Thoracic aorta (tissue), 2 donors: ENCODE measurements at regions not wholly inside any gene's neighbourhood (a gene's known extent, or its start where the extent isn't known, plus 50 kb on each side); places are given as distances from the start of the nearest gene placed in this dataset.

Source experiments
- ATAC-seq: fragments of 150-250 bp; one replicate; pipeline ENCODE4 v1.8.0; 2017; ENCODE audit warnings: low read depth; ENCODE audit not compliant: insufficient number of reproducible peaks, low FRiP score
- DNase-seq: peaks from one replicate; pipeline ENCODE4 v3.0.0-alpha.2; 2020; ENCODE audit warnings: low spot score
- H3K27ac ChIP-seq, 2 donors: fragments of 200-600 bp; sonication (generic); 1 replicate in 1 of 2; 2 replicates in 1 of 2; pipeline ENCODE4 v1.5.1; 2016; ENCODE audit warnings: mild to moderate bottlenecking in 2 of 2, moderate library complexity in 2 of 2
- H3K27me3 ChIP-seq: fragments of 200-600 bp; sonication (generic); replicated peaks from 2 replicates; pipeline ENCODE4 v1.6.0; 2016; ENCODE audit warnings: mild to moderate bottlenecking; ENCODE audit not compliant: insufficient read depth
- H3K36me3 ChIP-seq: fragments of 200-600 bp; sonication (generic); one replicate; pipeline ENCODE4 v1.5.1; 2016
- H3K4me1 ChIP-seq, 2 donors: fragments of 200-600 bp; sonication (generic); 1 replicate in 1 of 2; 2 replicates in 1 of 2; pipeline versions ENCODE4 v1.5.1 to v1.6.0; 2016; ENCODE audit warnings: low read depth in 2 of 2, mild to moderate bottlenecking in 1 of 2; ENCODE audit not compliant: control insufficient read depth in 1 of 2
- H3K4me3 ChIP-seq: fragments of 200-600 bp; sonication (generic); 2 replicates; pipeline ENCODE4 v1.5.1; 2016; ENCODE audit warnings: mild to moderate bottlenecking
- H3K9me3 ChIP-seq: fragments of 200-600 bp; sonication (generic); 2 replicates; pipeline ENCODE4 v1.5.1; 2016
- CTCF ChIP-seq: fragments of 200-600 bp; sonication (generic); IDR thresholded peaks from one replicate; pipeline ENCODE4 v1.5.1; 2019; ENCODE audit warnings: antibody characterized with exemption

GRCh38 chr2:136232456-136233172 is 114.7 kb upstream of the CXCR4 start:
- H3K9me3 ChIP-seq = no peaks in the 10 kb centered on the region
- DNase-seq (no peak), ATAC-seq (no peak)
- TF ChIP-seq CTCF = no peak
- H3K36me3 ChIP-seq = no peaks in the 10 kb centered on the region
- H3K27me3 ChIP-seq = no peaks in the 10 kb centered on the region
- H3K27ac ChIP-seq = no peak overlapping the region
- no peak overlapping the region for H3K4me3 ChIP-seq
- peaks cover 0 to 7% of the 10 kb centered on the region in 2 donors for H3K4me1 ChIP-seq

GRCh38 chr2:136230464-136230863 is 112.5 kb upstream of the CXCR4 start:
- Histone ChIP-seq H3K27ac (no peak overlapping the region), H3K36me3 (no peaks in the 10 kb centered on the region), H3K9me3 (no peaks in the 10 kb centered on the region), H3K27me3 (no peaks in the 10 kb centered on the region), H3K4me3 (no peak overlapping the region), H3K4me1 (peaks cover 0 to 1% of the 10 kb centered on the region in 2 donors)
- ATAC-seq (no peak), DNase-seq (no peak)
- TF ChIP-seq CTCF = no peak

- Histone ChIP-seq H3K27ac (no peak overlapping the region), H3K36me3 (no peaks in the 10 kb centered on the region), H3K4me1 (no peaks in the 10 kb centered on the region), H3K4me3 (no peak overlapping the region), H3K9me3 (no peaks in the 10 kb centered on the region), H3K27me3 (no peaks in the 10 kb centered on the region)
- TF ChIP-seq CTCF = no peak
- DNase-seq (no peak), ATAC-seq (no peak)
Measured at GRCh38 chr2:136226903-136227302, 109.0 kb upstream of the CXCR4 start.

GRCh38 chr2:136225950-136226835 is 108.2 kb upstream of the CXCR4 start:
- no peaks in the 10 kb centered on the region for H3K9me3 ChIP-seq
- H3K36me3 ChIP-seq = no peaks in the 10 kb centered on the region
- no peaks in the 10 kb centered on the region for H3K27me3 ChIP-seq
- H3K4me3 ChIP-seq = no peak overlapping the region
- ATAC-seq (no peak), DNase-seq (no peak)
- TF ChIP-seq CTCF = no peak
- no peaks in the 10 kb centered on the region for H3K4me1 ChIP-seq
- no peak overlapping the region for H3K27ac ChIP-seq

- ATAC-seq = no peak
Measured at GRCh38 chr2:136223274-136223673, 105.3 kb upstream of the CXCR4 start.

More at GRCh38 chr2:136223274-136223673, 105.3 kb upstream of the CXCR4 start:
- Histone ChIP-seq H3K27ac (no peak overlapping the region), H3K4me1 (no peaks in the 10 kb centered on the region), H3K9me3 (no peaks in the 10 kb centered on the region), H3K4me3 (no peak overlapping the region), H3K36me3 (no peaks in the 10 kb centered on the region), H3K27me3 (no peaks in the 10 kb centered on the region)
- no peak for DNase-seq
- no peak for TF ChIP-seq CTCF
